HG02588 (cell line): ENCODE measurements at regions not wholly inside any gene's neighbourhood (a gene's known extent, or its start where the extent isn't known, plus 50 kb on each side); places are given as distances from the start of the nearest gene placed in this dataset.
"Not testable (repeated sequence)": the region's sequence is repeated elsewhere in the genome, so short reads cannot be mapped to it uniquely, and the experiment has no call there.

Source experiments
- ATAC-seq: cut with Tn5 transposase; IDR thresholded peaks from one replicate; pipeline ENCODE4 v1.9.1; 2021; ENCODE audit warnings: mild to moderate bottlenecking, moderate library complexity; ENCODE audit not compliant: unreplicated experiment

DNA sequence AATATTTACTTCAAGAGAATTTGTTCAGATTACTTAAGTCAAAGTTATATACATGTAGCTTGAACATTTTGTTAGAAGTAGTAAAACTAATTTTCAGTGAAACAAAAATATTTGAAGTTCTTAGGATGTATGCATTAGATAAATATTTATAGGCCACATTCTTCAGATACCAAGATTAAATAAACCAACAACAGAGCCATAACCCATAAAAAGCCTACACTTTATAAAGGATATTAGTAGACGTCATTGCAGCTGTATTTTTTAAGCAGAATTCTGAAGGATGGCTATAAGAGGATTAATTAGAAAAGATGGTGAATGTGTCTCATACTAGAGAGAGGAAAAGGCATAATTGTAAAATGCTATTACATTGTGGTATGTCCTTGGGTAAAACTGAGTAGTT is 449.7 kb upstream of the ALCAM start:
- ATAC-seq: no peak

GRCh38 chr3:104920512-104920911 is 446.2 kb upstream of the ALCAM start:
- ATAC-seq: no peak

- no peak for ATAC-seq
Observed at GRCh38 chr3:104933972-104934371, 432.7 kb upstream of the ALCAM start.

- no peak for ATAC-seq
Observed at GRCh38 chr3:104935613-104936012, 431.1 kb upstream of the ALCAM start.

DNA sequence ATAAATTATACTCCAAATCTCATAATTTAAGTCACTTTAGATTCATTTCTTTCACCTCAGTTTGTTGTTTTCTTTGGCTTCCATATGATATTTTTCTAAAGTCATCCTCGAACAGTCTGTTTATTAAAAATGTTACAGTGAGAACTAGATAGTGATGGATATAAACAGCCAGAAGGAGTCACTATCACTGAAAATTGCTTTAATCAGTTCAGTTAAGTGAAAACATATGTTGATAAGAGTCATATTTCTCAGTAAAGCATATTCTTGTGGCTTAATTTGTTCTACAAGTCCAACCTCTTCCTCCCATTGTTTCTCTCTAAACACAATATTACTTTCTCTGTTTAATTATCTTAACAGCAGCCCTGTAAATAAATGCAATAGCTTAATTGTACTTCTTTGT is 427.5 kb upstream of the ALCAM start:
- ATAC-seq: no peak

DNA sequence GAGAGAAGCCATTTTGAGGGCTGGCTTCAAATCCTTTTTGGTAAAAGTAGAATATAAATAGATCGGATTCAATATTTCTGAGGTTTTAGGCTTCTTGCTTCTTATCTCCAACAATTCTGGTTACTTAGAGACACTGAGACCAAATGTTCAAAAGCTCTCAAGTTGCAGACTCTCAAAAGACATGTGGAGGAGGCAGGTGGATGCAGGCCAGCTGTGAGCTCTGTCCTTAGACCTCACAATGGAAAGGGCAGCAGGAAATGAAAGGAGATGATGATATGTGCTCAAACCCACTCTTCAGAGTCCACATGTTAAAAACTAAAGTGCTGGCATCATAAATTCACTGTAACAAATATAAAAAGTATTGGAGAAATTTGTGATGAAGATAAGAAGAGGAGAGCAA is 424.9 kb upstream of the ALCAM start:
- no peak for ATAC-seq

GRCh38 chr3:104943974-104944373 is 422.7 kb upstream of the ALCAM start:
- no peak for ATAC-seq

DNA sequence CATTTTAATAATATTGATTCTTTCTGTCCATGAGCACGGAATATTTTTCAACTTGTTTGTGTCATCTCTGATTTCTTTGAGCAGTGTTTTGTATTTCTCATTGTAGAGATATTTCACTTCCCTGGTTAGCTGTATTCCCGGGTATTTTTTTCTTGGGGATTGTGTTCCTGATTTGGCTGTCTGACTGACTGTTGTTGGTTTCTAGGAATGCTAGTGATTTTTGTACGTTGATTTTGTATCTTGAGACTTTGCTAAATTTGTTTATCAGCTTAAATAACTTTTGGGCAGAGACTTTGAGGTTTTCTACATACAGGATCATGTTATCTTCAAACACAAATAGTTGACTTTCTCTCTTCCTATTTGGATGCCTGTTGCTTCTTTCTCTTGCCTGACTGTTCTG is 418.8 kb upstream of the ALCAM start:
- ATAC-seq: no peak

DNA sequence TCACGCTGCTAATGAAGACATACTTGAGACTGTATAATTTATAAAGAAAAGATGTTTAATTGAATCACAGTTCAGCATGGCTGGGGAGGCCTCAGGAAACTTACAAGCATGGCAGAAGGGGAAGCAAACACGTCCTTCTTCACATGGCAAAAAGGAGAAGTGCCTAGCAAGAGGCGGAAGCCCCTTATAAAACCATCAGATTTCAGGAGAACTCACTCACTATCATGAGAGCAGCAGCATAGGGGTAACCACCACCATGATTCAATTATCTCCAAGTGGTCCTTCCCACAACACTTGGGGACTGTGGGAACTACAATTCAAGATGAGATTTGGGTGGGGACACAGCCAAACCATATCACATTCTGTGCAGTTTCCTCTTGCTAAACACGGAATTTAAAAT is 416.9 kb upstream of the ALCAM start:
- not testable (repeated sequence) for ATAC-seq

- ATAC-seq: no peak
Observed at GRCh38 chr3:104951426-104951825, 415.3 kb upstream of the ALCAM start.

- ATAC-seq: no peak
Observed at GRCh38 chr3:104952146-104952972, 414.4 kb upstream of the ALCAM start.

- no peak for ATAC-seq
Observed at GRCh38 chr3:104956620-104957345, 409.9 kb upstream of the ALCAM start.

DNA sequence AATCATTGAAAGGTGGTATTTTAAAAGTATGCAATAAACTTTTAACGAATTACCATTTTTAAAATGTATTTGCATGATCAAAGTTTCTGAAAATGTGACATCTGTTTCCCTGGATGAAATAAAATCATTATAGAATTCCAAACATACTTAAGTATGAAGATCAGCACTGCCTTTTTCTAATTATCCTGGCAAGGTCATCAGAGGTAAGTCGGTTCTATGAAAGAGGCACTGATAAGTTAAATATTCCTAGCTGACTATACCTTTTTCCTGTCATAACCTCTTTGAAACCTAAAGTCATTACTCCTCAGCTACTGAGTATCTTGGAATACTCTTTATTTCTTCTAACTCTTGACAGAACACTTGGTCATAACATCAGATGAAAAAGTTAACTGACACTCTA is 406.1 kb upstream of the ALCAM start:
- no peak for ATAC-seq

- no peak for ATAC-seq
Observed at GRCh38 chr3:104961851-104962250, 404.9 kb upstream of the ALCAM start.

GRCh38 chr3:104974316-104974715 is 392.4 kb upstream of the ALCAM start:
- no peak for ATAC-seq

DNA sequence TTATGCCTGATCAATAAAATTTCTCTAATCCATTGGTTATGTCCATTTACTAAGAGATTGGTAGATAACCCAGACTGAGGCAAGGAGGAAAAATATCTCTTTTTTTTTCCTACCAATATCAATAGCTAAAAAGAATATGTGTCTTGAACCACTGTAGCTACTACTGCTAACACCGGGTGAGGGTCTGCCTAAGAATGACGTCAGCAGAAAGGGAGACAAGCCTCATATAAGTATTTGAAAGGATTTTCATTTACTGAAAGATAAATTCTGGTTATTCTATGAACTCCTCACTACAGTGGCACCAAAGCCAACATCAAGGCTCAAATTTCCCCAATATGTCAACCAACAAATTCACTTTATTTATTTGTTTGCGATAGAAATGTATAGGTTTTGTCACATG is 389.0 kb upstream of the ALCAM start:
- no peak for ATAC-seq

DNA sequence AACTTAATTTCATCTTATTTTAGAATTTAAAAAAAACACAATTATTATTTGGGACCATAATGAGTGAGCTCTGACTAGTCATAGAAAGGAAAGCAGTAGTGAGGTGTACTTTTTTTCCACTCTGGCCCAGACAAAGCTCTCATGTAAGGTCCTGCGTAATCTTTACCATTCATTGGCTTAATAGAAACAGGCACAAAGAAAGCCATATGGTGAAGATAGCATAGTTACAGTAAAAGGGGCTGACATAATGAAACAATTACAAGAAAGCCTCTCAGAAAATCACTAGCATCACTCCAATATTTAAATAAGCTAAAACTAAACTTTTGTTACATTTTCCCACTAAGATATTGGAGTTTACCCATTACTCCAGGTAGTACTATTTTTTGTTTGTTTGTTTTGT is 384.6 kb upstream of the ALCAM start:
- no peak for ATAC-seq

- ATAC-seq: no peak
Observed at GRCh38 chr3:104987859-104988258, 378.9 kb upstream of the ALCAM start.

- no peak for ATAC-seq
Observed at GRCh38 chr3:104988496-104988895, 378.2 kb upstream of the ALCAM start.

DNA sequence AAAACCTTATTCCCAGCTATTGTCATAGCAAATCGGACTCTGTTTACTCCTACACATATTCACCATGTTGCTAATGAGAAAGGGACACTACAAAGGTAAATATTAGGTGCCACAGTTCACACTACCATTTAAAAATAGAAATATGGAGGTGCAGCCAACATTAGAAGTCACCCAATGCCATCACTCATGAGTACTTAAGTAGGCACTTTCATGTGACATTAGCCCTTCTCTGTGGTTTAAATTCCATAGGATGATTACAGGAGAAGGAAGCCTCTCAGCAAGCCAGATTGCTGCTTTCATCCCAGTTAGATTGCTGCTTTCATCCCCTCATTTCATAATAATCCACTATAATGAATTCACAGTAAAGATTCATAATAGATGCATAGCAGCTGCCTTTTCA is 376.8 kb upstream of the ALCAM start:
- ATAC-seq: no peak

DNA sequence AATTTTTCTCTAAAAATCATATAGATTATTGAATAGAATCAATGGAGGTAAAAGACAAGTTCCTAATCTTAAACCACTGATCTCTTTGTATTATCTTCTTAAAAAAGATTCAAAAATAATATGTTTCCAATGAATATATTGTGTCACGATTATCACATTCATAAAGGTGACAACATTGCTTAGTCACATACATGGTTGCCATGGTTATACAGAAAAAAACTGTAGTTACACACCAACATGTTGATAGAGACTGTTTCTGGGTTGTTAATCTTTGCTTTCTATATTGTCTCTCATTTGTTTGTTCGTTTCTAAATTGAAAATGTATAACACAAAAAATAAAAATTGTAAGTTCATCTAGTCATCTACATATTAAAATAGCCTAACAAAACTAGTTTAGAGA is 376.0 kb upstream of the ALCAM start:
- ATAC-seq: no peak

DNA sequence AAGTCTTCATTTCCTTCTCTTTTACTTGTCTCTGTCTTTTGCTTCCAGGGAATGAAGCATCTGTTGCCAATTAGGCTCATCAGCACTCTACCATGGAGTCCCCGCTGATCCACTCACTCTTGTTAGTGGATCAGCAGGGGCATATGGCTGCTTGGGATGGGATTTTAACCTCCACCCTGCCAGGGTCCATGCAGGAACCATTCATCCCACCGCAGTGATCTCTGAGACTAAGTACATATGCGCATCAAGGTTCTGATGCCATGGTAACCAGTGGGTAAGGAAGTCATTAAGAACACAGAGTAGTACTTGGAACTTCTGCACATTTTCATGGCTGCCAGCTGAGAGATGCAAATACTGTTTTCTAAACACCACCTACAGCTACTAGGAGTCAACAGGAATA is 374.0 kb upstream of the ALCAM start:
- ATAC-seq: no peak
